Keratinocyte (primary cell): ENCODE measurements at regions not wholly inside any gene's neighbourhood (a gene's known extent, or its start where the extent isn't known, plus 50 kb on each side); places are given as distances from the start of the nearest gene placed in this dataset.

Source experiments
- DNase-seq: peaks from one replicate; pipeline ENCODE4 v3.0.0-alpha.2; 2011; ENCODE audit warnings: low read depth, missing footprints, low spot score
- FAIRE-seq: peaks from 2 replicates; lab custom pipeline; 2011; peaks lifted over from hg19 to GRCh38; lab: Jason Lieb, UNC
- H2AFZ ChIP-seq: 2 replicates; pipeline ENCODE4 v1.6.0; 2012; ENCODE audit warnings: low read length, control low read depth, inconsistent platforms; ENCODE audit not compliant: control insufficient read depth
- H3K27ac ChIP-seq: 2 replicates; pipeline ENCODE4 v1.5.1; 2011; ENCODE audit warnings: low read length; ENCODE audit not compliant: control insufficient read depth, insufficient read depth
- H3K27me3 ChIP-seq: 3 replicates; pipeline ENCODE4 v1.6.0; 2011; ENCODE audit warnings: low read length; ENCODE audit not compliant: control insufficient read depth, insufficient read depth; ENCODE audit errors: extremely low read depth
- H3K36me3 ChIP-seq, 2 experiments: 2 replicates in 1 of 2; 3 replicates in 1 of 2; pipeline ENCODE4 v1.5.1; 2011; ENCODE audit warnings: low read length in 2 of 2, mild to moderate bottlenecking in 1 of 2; ENCODE audit not compliant: control insufficient read depth in 2 of 2, insufficient read depth in 2 of 2; ENCODE audit errors: extremely low read depth in 1 of 2
- H3K4me1 ChIP-seq: 3 replicates; pipeline ENCODE4 v1.5.1; 2011; ENCODE audit warnings: low read length; ENCODE audit not compliant: control insufficient read depth, insufficient read depth; ENCODE audit errors: extremely low read depth
- H3K4me2 ChIP-seq: 3 replicates; pipeline ENCODE4 v1.6.0; 2011; ENCODE audit warnings: low read depth, low read length; ENCODE audit not compliant: control insufficient read depth, insufficient read depth; ENCODE audit errors: extremely low read depth
- H3K4me3 ChIP-seq, 3 experiments: fragments of 200-600 bp in 1 of 3; sonication (generic) in 1 of 3; 2 replicates in 2 of 3; 3 replicates in 1 of 3; pipeline ENCODE4 v1.5.1; 2011 to 2016; ENCODE audit warnings: low read length in 3 of 3, mild to moderate bottlenecking in 3 of 3, control low read depth in 2 of 3, inconsistent platforms in 1 of 3, low read depth in 1 of 3, mixed read lengths in 1 of 3, mixed run types in 1 of 3, moderate library complexity in 1 of 3; ENCODE audit not compliant: control insufficient read depth in 2 of 3, insufficient read depth in 2 of 3; ENCODE audit errors: extremely low read depth in 1 of 3
- H3K79me2 ChIP-seq: 2 replicates; pipeline ENCODE4 v1.6.0; 2012; ENCODE audit warnings: low read length; ENCODE audit not compliant: control insufficient read depth, insufficient read depth
- H3K9ac ChIP-seq: 3 replicates; pipeline ENCODE4 v1.6.0; 2011; ENCODE audit warnings: low read length; ENCODE audit not compliant: control insufficient read depth, insufficient read depth; ENCODE audit errors: extremely low read depth
- H3K9me1 ChIP-seq: 3 replicates; pipeline ENCODE4 v1.6.0; 2011; ENCODE audit warnings: low read length; ENCODE audit not compliant: control insufficient read depth, insufficient read depth; ENCODE audit errors: extremely low read depth
- H3K9me3 ChIP-seq: 2 replicates; pipeline ENCODE4 v1.5.1; 2012; ENCODE audit warnings: low read depth, low read length; ENCODE audit not compliant: control insufficient read depth
- H4K20me1 ChIP-seq: 3 replicates; pipeline ENCODE4 v1.6.0; 2011; ENCODE audit warnings: low read length; ENCODE audit not compliant: control insufficient read depth, insufficient read depth; ENCODE audit errors: extremely low read depth
- EZH2 ChIP-seq: IDR thresholded peaks from one replicate; pipeline ENCODE4 v1.6.1; 2012; ENCODE audit warnings: inconsistent platforms, mild to moderate bottlenecking, low read length, moderate library complexity
- dilution Hi-C: fragments of 300-500 bp; cut with MboI; formaldehyde crosslinking; loops from one replicate; pipeline ENCODE4 v1.7.0; 2020; ENCODE audit warnings: low sequenced_read_pairs; ENCODE audit not compliant: extremely low pct_ligation_motif_present
- TF ChIP-seq, protein P1 (sequence below), 3 experiments: IDR thresholded peaks in 1 of 3; conservative IDR thresholded peaks in 1 of 3; optimal IDR thresholded peaks in 1 of 3; 2 replicates in 2 of 3; 3 replicates in 1 of 3; pipeline versions ENCODE3 to v1.5.1; 2011; ENCODE audit warnings: low read length in 3 of 3, mild to moderate bottlenecking in 3 of 3, moderate library complexity in 2 of 3, control low read depth in 1 of 3, inconsistent platforms in 1 of 3; ENCODE audit not compliant: insufficient read depth in 2 of 3; ENCODE audit errors: extremely low read depth in 1 of 3

DNA sequence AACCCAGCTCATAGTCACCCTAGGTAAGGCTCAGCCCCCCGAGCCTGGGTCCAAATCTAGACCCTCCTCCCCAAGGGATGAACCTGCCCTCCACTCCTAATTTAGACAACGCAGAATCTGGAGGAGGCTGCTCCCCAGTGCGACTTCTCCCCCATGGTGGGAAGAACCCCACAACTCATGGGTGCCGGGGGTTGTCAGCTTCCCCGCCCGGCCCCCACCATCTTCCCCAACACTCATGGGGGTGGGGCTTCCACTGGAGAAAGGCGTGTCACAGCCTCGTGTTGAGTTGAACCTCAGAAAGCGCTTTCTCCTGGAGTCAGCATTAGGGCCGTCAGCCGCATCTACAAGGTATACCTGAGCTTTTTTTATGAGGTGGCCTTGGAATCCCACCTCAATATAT lies 66.9 kb downstream of the IRX2 start:
- H3K9me1 ChIP-seq = peaks cover 2% of the 10 kb centered on the region
- H3K27ac ChIP-seq = no peak overlapping the region
- no peaks in the 10 kb centered on the region for H3K79me2 ChIP-seq
- DNase-seq (no peak), FAIRE-seq (no peak)
- dilution Hi-C loops = no loop called here
- H3K4me3 ChIP-seq = no peak overlapping the region
- peaks cover 5% of the 10 kb centered on the region for H3K27me3 ChIP-seq
- TF ChIP-seq EZH2 = no peak
- TF ChIP-seq, protein P1, sequence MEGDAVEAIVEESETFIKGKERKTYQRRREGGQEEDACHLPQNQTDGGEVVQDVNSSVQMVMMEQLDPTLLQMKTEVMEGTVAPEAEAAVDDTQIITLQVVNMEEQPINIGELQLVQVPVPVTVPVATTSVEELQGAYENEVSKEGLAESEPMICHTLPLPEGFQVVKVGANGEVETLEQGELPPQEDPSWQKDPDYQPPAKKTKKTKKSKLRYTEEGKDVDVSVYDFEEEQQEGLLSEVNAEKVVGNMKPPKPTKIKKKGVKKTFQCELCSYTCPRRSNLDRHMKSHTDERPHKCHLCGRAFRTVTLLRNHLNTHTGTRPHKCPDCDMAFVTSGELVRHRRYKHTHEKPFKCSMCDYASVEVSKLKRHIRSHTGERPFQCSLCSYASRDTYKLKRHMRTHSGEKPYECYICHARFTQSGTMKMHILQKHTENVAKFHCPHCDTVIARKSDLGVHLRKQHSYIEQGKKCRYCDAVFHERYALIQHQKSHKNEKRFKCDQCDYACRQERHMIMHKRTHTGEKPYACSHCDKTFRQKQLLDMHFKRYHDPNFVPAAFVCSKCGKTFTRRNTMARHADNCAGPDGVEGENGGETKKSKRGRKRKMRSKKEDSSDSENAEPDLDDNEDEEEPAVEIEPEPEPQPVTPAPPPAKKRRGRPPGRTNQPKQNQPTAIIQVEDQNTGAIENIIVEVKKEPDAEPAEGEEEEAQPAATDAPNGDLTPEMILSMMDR (optimal IDR thresholded peaks at IDR 0.05 in 1 of 3, IDR thresholded peaks at IDR 0.05 in 1 of 3, conservative IDR thresholded peaks at IDR 0.05 in 1 of 3; ENCODE audit: extremely low read depth in 1 of 3, insufficient read depth in 2 of 3, low read length in 3 of 3) = no peak
- no peaks in the 10 kb centered on the region for H3K9me3 ChIP-seq
- H3K4me1 ChIP-seq = peaks cover 24% of the 10 kb centered on the region
- H3K4me2 ChIP-seq = no peak overlapping the region
- H2AFZ ChIP-seq = no peak overlapping the region
- no peaks in the 10 kb centered on the region for H4K20me1 ChIP-seq
- no peak overlapping the region for H3K9ac ChIP-seq
- H3K36me3 ChIP-seq = no peaks in the 10 kb centered on the region

GRCh38 chr5:2683720-2684119 lies 67.8 kb downstream of the IRX2 start:
- Histone ChIP-seq H3K4me1 (peaks cover 24% of the 10 kb centered on the region), H3K9me1 (peaks cover 2% of the 10 kb centered on the region), H3K9ac (no peak overlapping the region), H3K79me2 (no peaks in the 10 kb centered on the region), H3K27me3 (peaks cover 5% of the 10 kb centered on the region), H3K36me3 (no peaks in the 10 kb centered on the region), H3K9me3 (no peaks in the 10 kb centered on the region), H3K4me3 (no peak overlapping the region), H4K20me1 (no peaks in the 10 kb centered on the region), H2AFZ (peak overlapping the region; percentile 32), H3K4me2 (no peak overlapping the region), H3K27ac (no peak overlapping the region)
- dilution Hi-C loops = no loop called here
- TF ChIP-seq EZH2 = no peak
- TF ChIP-seq, protein P1 (optimal IDR thresholded peaks at IDR 0.05 in 1 of 3, IDR thresholded peaks at IDR 0.05 in 1 of 3, conservative IDR thresholded peaks at IDR 0.05 in 1 of 3; ENCODE audit: extremely low read depth in 1 of 3, insufficient read depth in 2 of 3, low read length in 3 of 3) = no peak
- FAIRE-seq (no peak), DNase-seq (no peak)
